IMR-90 (cell line): ENCODE measurements at regions not wholly inside any gene's neighbourhood (a gene's known extent, or its start where the extent isn't known, plus 50 kb on each side); places are given as distances from the start of the nearest gene placed in this dataset.

ENCODE experiments used
- ATAC-seq: fragments of 200-7000 bp; cut with Tn5 transposase; 2 replicates; pipeline ENCODE4 v1.9.1; 2020; ENCODE audit warnings: low read depth, mild to moderate bottlenecking, moderate library complexity
- BruUV-seq: library from RNA; stranded (reverse); fragments of 400-500 nt; replicated peaks from 2 replicates; lab custom pipeline; 2021; lab: Mats Ljungman, UMichigan
- CTCF ChIA-PET: fragments of 300-600 bp; formaldehyde crosslinking; extraction: SDS; loops from one replicate; lab custom pipeline; 2021; ENCODE audit warnings: antibody characterized with exemption; lab: Yijun Ruan, JAX
- POLR2A ChIA-PET: fragments of 300-600 bp; sonication (Branson Sonifier 250); formaldehyde crosslinking; loops from one replicate; lab custom pipeline; 2022; ENCODE audit warnings: antibody characterized with exemption; ENCODE audit not compliant: unreplicated experiment; lab: Charles Lee
- DNase-seq: peaks from one replicate; pipeline ENCODE4 v3.0.0; 2013
- H2AFZ ChIP-seq: replicated peaks from 2 replicates; pipeline ENCODE3; 2013; ENCODE audit warnings: low read length, mild to moderate bottlenecking; ENCODE audit not compliant: poor library complexity
- H2AK5ac ChIP-seq: 2 replicates; pipeline ENCODE4 v1.6.1; 2013; ENCODE audit warnings: low read depth, low read length, inconsistent platforms
- H2AK9ac ChIP-seq: replicated peaks from 2 replicates; pipeline ENCODE3; 2013; ENCODE audit warnings: mild to moderate bottlenecking, low read depth, low read length, moderate library complexity; ENCODE audit not compliant: poor library complexity
- H2BK120ac ChIP-seq: 2 replicates; pipeline ENCODE4 v1.6.1; 2013; ENCODE audit warnings: low read depth, low read length, inconsistent platforms
- H2BK15ac ChIP-seq: 3 replicates; pipeline ENCODE4 v1.6.1; 2013; ENCODE audit warnings: low read depth, low read length, inconsistent platforms
- H2BK20ac ChIP-seq: 2 replicates; pipeline ENCODE4 v1.6.1; 2013; ENCODE audit warnings: low read depth, mild to moderate bottlenecking, inconsistent platforms, low read length, moderate library complexity
- H2BK5ac ChIP-seq: 2 replicates; pipeline ENCODE4 v1.6.1; 2013; ENCODE audit warnings: mild to moderate bottlenecking, low read depth, low read length, inconsistent platforms; ENCODE audit not compliant: poor library complexity, severe bottlenecking
- H3K14ac ChIP-seq: replicated peaks from 2 replicates; pipeline ENCODE4 v1.6.1; 2013; ENCODE audit warnings: low read depth, low read length, inconsistent platforms
- H3K18ac ChIP-seq: 2 replicates; pipeline ENCODE4 v1.6.1; 2013; ENCODE audit warnings: low read depth, low read length, control low read depth
- H3K23ac ChIP-seq: 2 replicates; pipeline ENCODE4 v1.6.1; 2013; ENCODE audit warnings: low read depth, low read length, inconsistent platforms
- H3K27ac ChIP-seq: 2 replicates; pipeline ENCODE4 v1.5.1; 2013; ENCODE audit warnings: mild to moderate bottlenecking, control low read depth, low read length; ENCODE audit not compliant: insufficient read depth
- H3K27me3 ChIP-seq: 2 replicates; pipeline ENCODE4 v1.6.1; 2013; ENCODE audit warnings: low read length; ENCODE audit not compliant: control insufficient read depth, insufficient read depth
- H3K36me3 ChIP-seq: 2 replicates; pipeline ENCODE4 v1.6.1; 2013; ENCODE audit warnings: low read length, mixed read lengths; ENCODE audit not compliant: control insufficient read depth, insufficient read depth
- H3K4ac ChIP-seq: 2 replicates; pipeline ENCODE4 v1.6.1; 2013; ENCODE audit warnings: low read depth, low read length, inconsistent platforms
- H3K4me1 ChIP-seq: 2 replicates; pipeline ENCODE4 v1.6.1; 2013; ENCODE audit warnings: low read length, mixed read lengths; ENCODE audit not compliant: control insufficient read depth, insufficient read depth
- H3K4me2 ChIP-seq: 2 replicates; pipeline ENCODE4 v1.6.1; 2013; ENCODE audit warnings: low read depth, mild to moderate bottlenecking, control low read depth, low read length, moderate library complexity
- H3K4me3 ChIP-seq: 2 replicates; pipeline ENCODE4 v1.5.1; 2013; ENCODE audit warnings: low read depth, mild to moderate bottlenecking, control low read depth, low read length, moderate library complexity; ENCODE audit not compliant: insufficient read depth
- H3K56ac ChIP-seq: 2 replicates; pipeline ENCODE4 v1.6.1; 2013; ENCODE audit warnings: low read length, inconsistent platforms; ENCODE audit not compliant: insufficient read depth; ENCODE audit errors: extremely low read depth
- H3K79me1 ChIP-seq, 2 experiments: 2 replicates each; pipeline ENCODE4 v1.6.1; 2013; ENCODE audit warnings: low read length in 2 of 2, inconsistent platforms in 1 of 2, low read depth in 1 of 2
- H3K9ac ChIP-seq: 2 replicates; pipeline ENCODE4 v1.6.1; 2013; ENCODE audit warnings: low read depth, low read length, control low read depth
- H3K9me1 ChIP-seq: 2 replicates; pipeline ENCODE4 v1.6.1; 2013; ENCODE audit warnings: low read length, inconsistent platforms; ENCODE audit not compliant: insufficient read depth
- H3K9me3 ChIP-seq: 2 replicates; pipeline ENCODE4 v1.6.1; 2013; ENCODE audit warnings: low read length; ENCODE audit not compliant: control insufficient read depth, insufficient read depth
- H4K20me1 ChIP-seq: 2 replicates; pipeline ENCODE4 v1.6.1; 2013; ENCODE audit warnings: low read length, inconsistent platforms; ENCODE audit not compliant: insufficient read depth
- H4K5ac ChIP-seq: 2 replicates; pipeline ENCODE4 v1.6.1; 2013; ENCODE audit warnings: mild to moderate bottlenecking, low read depth, low read length, control low read depth
- H4K8ac ChIP-seq, 2 experiments: 2 replicates each; pipeline ENCODE4 v1.6.1; 2013; ENCODE audit warnings: low read depth in 2 of 2, low read length in 2 of 2, control low read depth in 1 of 2, inconsistent platforms in 1 of 2
- H4K91ac ChIP-seq: 2 replicates; pipeline ENCODE4 v1.6.1; 2013; ENCODE audit warnings: low read depth, low read length, inconsistent platforms; ENCODE audit not compliant: insufficient read depth
- BHLHE40 ChIP-seq: fragments of 150-350 bp; IDR thresholded peaks from 2 replicates; pipeline ENCODE4 v1.6.1; 2016; ENCODE audit warnings: mild to moderate bottlenecking, low read depth, low read length
- CEBPB ChIP-seq: IDR thresholded peaks from 2 replicates; pipeline ENCODE4 v1.6.1; 2012; ENCODE audit warnings: low read depth, low read length, improper control_type of control experiment
- CHD1 ChIP-seq: IDR thresholded peaks from 2 replicates; pipeline ENCODE4 v1.6.1; 2012; ENCODE audit warnings: low read depth, low read length, improper control_type of control experiment
- FOS ChIP-seq: fragments of 150-350 bp; IDR thresholded peaks from 2 replicates; pipeline ENCODE4 v1.6.1; 2016; ENCODE audit warnings: low read depth, low read length
- MAFK ChIP-seq: IDR thresholded peaks from 2 replicates; pipeline ENCODE4 v1.6.1; 2012; ENCODE audit warnings: low read depth, low read length, improper control_type of control experiment
- MAZ ChIP-seq: IDR thresholded peaks from 2 replicates; pipeline ENCODE4 v1.6.1; 2012; ENCODE audit warnings: low read depth, mild to moderate bottlenecking, low read length, improper control_type of control experiment, moderate library complexity, borderline replicate concordance
- MXI1 ChIP-seq: IDR thresholded peaks from 2 replicates; pipeline ENCODE4 v1.6.1; 2012; ENCODE audit warnings: low read depth, mild to moderate bottlenecking, low read length, moderate library complexity, borderline replicate concordance
- NFE2L2 ChIP-seq: fragments of 150-350 bp; IDR thresholded peaks from 2 replicates; pipeline ENCODE4 v1.6.1; 2016; ENCODE audit warnings: low read depth, mild to moderate bottlenecking, low read length
- POLR2A ChIP-seq: IDR thresholded peaks from 2 replicates; pipeline ENCODE4 v1.6.1; 2012; ENCODE audit warnings: mild to moderate bottlenecking, low read depth, low read length
- RAD21 ChIP-seq: IDR thresholded peaks from 2 replicates; pipeline ENCODE4 v1.6.1; 2012; ENCODE audit warnings: low read length, improper control_type of control experiment
- RFX5 ChIP-seq: IDR thresholded peaks from 2 replicates; pipeline ENCODE4 v1.8.0; 2012; ENCODE audit warnings: low read depth, mild to moderate bottlenecking, low read length, moderate library complexity
- SMC3 ChIP-seq: fragments of 150-350 bp; IDR thresholded peaks from 2 replicates; pipeline ENCODE4 v1.6.1; 2016; ENCODE audit warnings: low read depth, mild to moderate bottlenecking, antibody characterized with exemption, low read length, moderate library complexity
- WGBS, 2 experiments: methylation state at CpG; one replicate each; pipeline versions ENCODE4 v1.1.5 to v1.1.7; 2013; ENCODE audit warnings: missing lambda C conversion rate in 2 of 2; ENCODE audit not compliant: insufficient read length in 1 of 2; ENCODE audit errors: extremely low coverage in 2 of 2; 5-methylcytosine and 5-hydroxymethylcytosine counted together
- dilution Hi-C: fragments of 300-500 bp; cut with HindIII; formaldehyde crosslinking; loops from one replicate; pipeline ENCODE4 v1.14.3; 2018; ENCODE audit warnings: low sequenced_read_pairs; ENCODE audit not compliant: unreplicated experiment
- in situ Hi-C: fragments of 300-500 bp; cut with MboI; formaldehyde crosslinking; loops from 3 replicates; pipeline ENCODE4 v1.14.3; 2019; ENCODE audit warnings: low sequenced_read_pairs, inconsistent platforms, mixed read lengths
- intact Hi-C: fragments of 100-400 bp; cut with micrococcal nuclease; formaldehyde crosslinking; loops from 2 replicates; pipeline ENCODE4 v1.10.0; 2022
- TF ChIP-seq, protein P1 (sequence below): conservative IDR thresholded peaks from 2 replicates; pipeline ENCODE4 v1.5.1; 2012; ENCODE audit warnings: mild to moderate bottlenecking, low read depth, low read length, improper control_type of control experiment
- TF ChIP-seq, protein P2 (sequence below): fragments of 150-350 bp; IDR thresholded peaks from 2 replicates; pipeline ENCODE4 v1.6.1; 2017; ENCODE audit warnings: mild to moderate bottlenecking, antibody characterized with exemption, low read length, low read depth

DNA sequence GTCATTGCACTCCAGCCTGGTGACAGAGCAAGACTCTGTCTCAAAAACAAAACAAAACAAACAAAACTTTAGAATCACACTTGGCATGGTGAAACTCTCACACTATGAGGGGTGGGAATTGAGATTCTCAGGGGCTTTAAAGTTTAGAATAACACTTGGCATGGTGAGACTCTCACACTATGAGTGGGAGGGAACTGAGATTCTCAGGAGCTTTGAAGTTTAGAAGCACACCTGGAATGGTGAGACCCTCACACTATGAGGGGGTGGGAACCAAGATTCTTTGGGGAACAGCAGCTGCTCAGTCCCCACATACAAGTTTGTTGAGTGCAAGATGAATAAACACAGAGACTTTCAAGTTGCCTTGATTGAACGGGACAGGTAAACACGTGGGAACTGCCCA, 149.4 kb downstream of the HSD17B3 start:
- Histone ChIP-seq H2BK20ac (no peak overlapping the region), H4K5ac (no peak overlapping the region), H3K18ac (no peak overlapping the region), H3K27ac (no peak overlapping the region), H3K9me1 (no peaks in the 10 kb centered on the region), H3K27me3 (peaks cover 28% of the 10 kb centered on the region), H3K9me3 (no peaks in the 10 kb centered on the region), H3K79me1 (no peaks in the 10 kb centered on the region), H3K4me1 (no peaks in the 10 kb centered on the region), H2BK120ac (no peak overlapping the region), H4K91ac (no peak overlapping the region), H3K4me3 (no peak overlapping the region), H4K20me1 (no peaks in the 10 kb centered on the region), H3K4ac (no peak overlapping the region), H4K8ac (no peak overlapping the region), H2BK15ac (no peak overlapping the region), H2AFZ (no peak overlapping the region), H3K56ac (no peak overlapping the region), H3K14ac (no peak overlapping the region), H3K4me2 (no peak overlapping the region), H2BK5ac (no peak overlapping the region), H2AK5ac (no peak overlapping the region), H3K36me3 (no peaks in the 10 kb centered on the region), H2AK9ac (no peak overlapping the region), H3K9ac (no peak overlapping the region), H3K23ac (no peak overlapping the region)
- intact Hi-C loops: no loop called here
- WGBS, 2 experiments: 70% methylated on average over 2 of the region's 2 CpGs; no CpG with 5 or more reads in 1 of the 2 experiments
- in situ Hi-C loops: no loop called here
- CTCF ChIA-PET: no interaction called here
- no TSS peak for BruUV-seq
- ATAC-seq: no peak
- dilution Hi-C loops: no loop called here
- no peak for DNase-seq
- TF ChIP-seq RAD21: no peak
- TF ChIP-seq RFX5: no peak
- TF ChIP-seq MAFK: no peak
- TF ChIP-seq MAZ: no peak
- TF ChIP-seq, protein P1, sequence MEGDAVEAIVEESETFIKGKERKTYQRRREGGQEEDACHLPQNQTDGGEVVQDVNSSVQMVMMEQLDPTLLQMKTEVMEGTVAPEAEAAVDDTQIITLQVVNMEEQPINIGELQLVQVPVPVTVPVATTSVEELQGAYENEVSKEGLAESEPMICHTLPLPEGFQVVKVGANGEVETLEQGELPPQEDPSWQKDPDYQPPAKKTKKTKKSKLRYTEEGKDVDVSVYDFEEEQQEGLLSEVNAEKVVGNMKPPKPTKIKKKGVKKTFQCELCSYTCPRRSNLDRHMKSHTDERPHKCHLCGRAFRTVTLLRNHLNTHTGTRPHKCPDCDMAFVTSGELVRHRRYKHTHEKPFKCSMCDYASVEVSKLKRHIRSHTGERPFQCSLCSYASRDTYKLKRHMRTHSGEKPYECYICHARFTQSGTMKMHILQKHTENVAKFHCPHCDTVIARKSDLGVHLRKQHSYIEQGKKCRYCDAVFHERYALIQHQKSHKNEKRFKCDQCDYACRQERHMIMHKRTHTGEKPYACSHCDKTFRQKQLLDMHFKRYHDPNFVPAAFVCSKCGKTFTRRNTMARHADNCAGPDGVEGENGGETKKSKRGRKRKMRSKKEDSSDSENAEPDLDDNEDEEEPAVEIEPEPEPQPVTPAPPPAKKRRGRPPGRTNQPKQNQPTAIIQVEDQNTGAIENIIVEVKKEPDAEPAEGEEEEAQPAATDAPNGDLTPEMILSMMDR: no peak
- no peak for TF ChIP-seq POLR2A
- no peak for TF ChIP-seq NFE2L2
- TF ChIP-seq CHD1: no peak
- no peak for TF ChIP-seq FOS
- no peak for TF ChIP-seq BHLHE40
- no peak for TF ChIP-seq CEBPB
- no peak for TF ChIP-seq SMC3
- TF ChIP-seq MXI1: no peak
- TF ChIP-seq, protein P2, sequence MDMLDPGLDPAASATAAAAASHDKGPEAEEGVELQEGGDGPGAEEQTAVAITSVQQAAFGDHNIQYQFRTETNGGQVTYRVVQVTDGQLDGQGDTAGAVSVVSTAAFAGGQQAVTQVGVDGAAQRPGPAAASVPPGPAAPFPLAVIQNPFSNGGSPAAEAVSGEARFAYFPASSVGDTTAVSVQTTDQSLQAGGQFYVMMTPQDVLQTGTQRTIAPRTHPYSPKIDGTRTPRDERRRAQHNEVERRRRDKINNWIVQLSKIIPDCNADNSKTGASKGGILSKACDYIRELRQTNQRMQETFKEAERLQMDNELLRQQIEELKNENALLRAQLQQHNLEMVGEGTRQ: no peak
- POLR2A ChIA-PET: no interaction called here
